CD4-positive, CD25-positive, alpha-beta regulatory T cell (primary cell): ENCODE measurements at regions not wholly inside any gene's neighbourhood (a gene's known extent, or its start where the extent isn't known, plus 50 kb on each side); places are given as distances from the start of the nearest gene placed in this dataset.

Experiments used
- ATAC-seq, 2 donors: fragments of 150-1000 bp; cut with Tn5 transposase; one replicate each; pipeline ENCODE4 v1.10.0; 2021; ENCODE audit warnings: low read depth in 2 of 2, moderate number of reproducible peaks in 2 of 2, moderate library complexity in 1 of 2
- DNase-seq, 3 donors: peaks; one replicate each; pipeline versions ENCODE4 v3.0.0 to v3.0.0-alpha.2; 2012 to 2022; ENCODE audit warnings: mixed read lengths in 1 of 3
- H3K27ac ChIP-seq: one replicate; pipeline ENCODE4 v1.7.0; 2013; ENCODE audit warnings: mild to moderate bottlenecking, low read length; ENCODE audit not compliant: insufficient read depth, poor library complexity, severe bottlenecking
- H3K27me3 ChIP-seq: one replicate; pipeline ENCODE4 v1.7.0; 2013; ENCODE audit warnings: low read length; ENCODE audit not compliant: control insufficient read depth, insufficient read depth
- H3K36me3 ChIP-seq: one replicate; pipeline ENCODE4 v1.7.0; 2013; ENCODE audit warnings: mild to moderate bottlenecking, low read length, moderate library complexity; ENCODE audit not compliant: control insufficient read depth, insufficient read depth
- H3K4me1 ChIP-seq: 2 replicates; pipeline ENCODE4 v1.7.0; 2013; ENCODE audit warnings: mild to moderate bottlenecking, low read length; ENCODE audit not compliant: insufficient read depth, control insufficient read depth, poor library complexity, severe bottlenecking
- H3K4me3 ChIP-seq: one replicate; pipeline ENCODE4 v1.7.0; 2013; ENCODE audit warnings: low read depth, mild to moderate bottlenecking, low read length, moderate library complexity
- H3K9me3 ChIP-seq, 2 experiments: 1 replicate in 1 of 2; 2 replicates in 1 of 2; pipeline ENCODE4 v1.7.0; 2013; ENCODE audit warnings: low read length in 2 of 2, mild to moderate bottlenecking in 1 of 2, moderate library complexity in 1 of 2; ENCODE audit not compliant: control insufficient read depth in 2 of 2
- H3K27ac Mint-ChIP-seq, 3 donors: one replicate each; pipeline ENCODE4 v1.8.0; 2020 to 2022; ENCODE audit warnings: mild to moderate bottlenecking in 3 of 3, mixed read lengths in 3 of 3, moderate library complexity in 2 of 3
- H3K27me3 Mint-ChIP-seq: one replicate; pipeline ENCODE4 v1.8.0; 2022; ENCODE audit warnings: mild to moderate bottlenecking, mixed read lengths
- H3K36me3 Mint-ChIP-seq: one replicate; pipeline ENCODE4 v1.8.0; 2020; ENCODE audit warnings: mixed read lengths
- H3K4me1 Mint-ChIP-seq, 4 donors: one replicate each; pipeline ENCODE4 v1.8.0; 2020 to 2022; ENCODE audit warnings: mixed read lengths in 4 of 4, mild to moderate bottlenecking in 1 of 4
- H3K4me3 Mint-ChIP-seq, 4 donors: one replicate each; pipeline ENCODE4 v1.8.0; 2020 to 2022; ENCODE audit warnings: mild to moderate bottlenecking in 4 of 4, mixed read lengths in 4 of 4, moderate library complexity in 3 of 4
- H3K9me3 Mint-ChIP-seq, 7 donors: one replicate each; pipeline ENCODE4 v1.8.0; 2020 to 2022; ENCODE audit warnings: mixed read lengths in 7 of 7, mild to moderate bottlenecking in 3 of 7, moderate library complexity in 2 of 7

- H3K36me3 Mint-ChIP-seq: no peaks in the 10 kb centered on the region
- H3K27ac Mint-ChIP-seq: no peak overlapping the region
- H3K4me1 Mint-ChIP-seq: no peaks in the 10 kb centered on the region
- Histone ChIP-seq H3K4me3 (no peak overlapping the region), H3K4me1 (no peaks in the 10 kb centered on the region), H3K27ac (no peak overlapping the region), H3K36me3 (no peaks in the 10 kb centered on the region), H3K9me3 (no peaks in the 10 kb centered on the region), H3K27me3 (no peaks in the 10 kb centered on the region)
- no peaks in the 10 kb centered on the region for H3K27me3 Mint-ChIP-seq
- DNase-seq (no peak), ATAC-seq (no peak)
- H3K9me3 Mint-ChIP-seq: peaks cover 0 to 2% (median 0%) of the 10 kb centered on the region in 7 donors
- no peak overlapping the region for H3K4me3 Mint-ChIP-seq
Observed at GRCh38 chr3:193978486-193978885, 157.5 kb upstream of the HES1 start.

GRCh38 chr3:193980326-193980725, 155.6 kb upstream of the HES1 start:
- no peaks in the 10 kb centered on the region for H3K36me3 Mint-ChIP-seq
- H3K4me1 ChIP-seq: no peaks in the 10 kb centered on the region
- peaks cover 0 to 2% (median 0%) of the 10 kb centered on the region in 7 donors for H3K9me3 Mint-ChIP-seq
- H3K27ac ChIP-seq: no peak overlapping the region
- no peak overlapping the region for H3K27ac Mint-ChIP-seq
- no peak overlapping the region for H3K4me3 Mint-ChIP-seq
- no peak for ATAC-seq
- peaks cover 9% of the 10 kb centered on the region for H3K27me3 Mint-ChIP-seq
- DNase-seq: no peak
- H3K27me3 ChIP-seq: peaks cover 3% of the 10 kb centered on the region
- no peak overlapping the region for H3K4me3 ChIP-seq
- H3K9me3 ChIP-seq: no peaks in the 10 kb centered on the region
- H3K36me3 ChIP-seq: no peaks in the 10 kb centered on the region
- H3K4me1 Mint-ChIP-seq: no peaks in the 10 kb centered on the region

- Mint-ChIP-seq H3K27ac (no peak overlapping the region), H3K27me3 (peaks cover 12% of the 10 kb centered on the region), H3K9me3 (peaks cover 0 to 2% (median 0%) of the 10 kb centered on the region in 7 donors), H3K4me1 (no peaks in the 10 kb centered on the region), H3K4me3 (no peak overlapping the region), H3K36me3 (peaks cover 1% of the 10 kb centered on the region)
- Histone ChIP-seq H3K27ac (no peak overlapping the region), H3K9me3 (no peaks in the 10 kb centered on the region), H3K4me1 (no peaks in the 10 kb centered on the region), H3K27me3 (peaks cover 3% of the 10 kb centered on the region), H3K4me3 (no peak overlapping the region), H3K36me3 (no peaks in the 10 kb centered on the region)
- ATAC-seq (no peak), DNase-seq (no peak)
Observed at GRCh38 chr3:193980905-193981304, 155.0 kb upstream of the HES1 start.

GRCh38 chr3:193981504-193981903, 154.4 kb upstream of the HES1 start:
- Histone ChIP-seq H3K4me1 (no peaks in the 10 kb centered on the region), H3K9me3 (no peaks in the 10 kb centered on the region), H3K4me3 (no peak overlapping the region), H3K36me3 (no peaks in the 10 kb centered on the region), H3K27ac (no peak overlapping the region), H3K27me3 (peaks cover 3% of the 10 kb centered on the region)
- Mint-ChIP-seq H3K4me1 (no peaks in the 10 kb centered on the region), H3K27me3 (peaks cover 18% of the 10 kb centered on the region), H3K9me3 (peaks cover 0 to 2% (median 0%) of the 10 kb centered on the region in 7 donors), H3K27ac (no peak overlapping the region), H3K36me3 (peaks cover 3% of the 10 kb centered on the region), H3K4me3 (no peak overlapping the region)
- DNase-seq (no peak), ATAC-seq (no peak)

- H3K9me3 Mint-ChIP-seq: peaks cover 0 to 3% (median 0%) of the 10 kb centered on the region in 7 donors
- Histone ChIP-seq H3K9me3 (no peaks in the 10 kb centered on the region), H3K27ac (no peak overlapping the region), H3K27me3 (peaks cover 3% of the 10 kb centered on the region), H3K4me3 (no peak overlapping the region), H3K4me1 (no peaks in the 10 kb centered on the region), H3K36me3 (no peaks in the 10 kb centered on the region)
- H3K27ac Mint-ChIP-seq: no peak overlapping the region
- H3K27me3 Mint-ChIP-seq: peaks cover 22% of the 10 kb centered on the region
- DNase-seq (no peak), ATAC-seq (no peak)
- H3K4me3 Mint-ChIP-seq: no peak overlapping the region
- no peaks in the 10 kb centered on the region for H3K4me1 Mint-ChIP-seq
- peaks cover 3% of the 10 kb centered on the region for H3K36me3 Mint-ChIP-seq
Observed at GRCh38 chr3:193982258-193982659, 153.7 kb upstream of the HES1 start.

GRCh38 chr3:193983846-193984818, 151.8 kb upstream of the HES1 start:
- H3K4me1 Mint-ChIP-seq: no peaks in the 10 kb centered on the region
- no peak overlapping the region for H3K27ac ChIP-seq

GRCh38 chr3:193984876-193985275, 151.1 kb upstream of the HES1 start:
- no peaks in the 10 kb centered on the region for H3K4me1 Mint-ChIP-seq
- peaks cover 28% of the 10 kb centered on the region for H3K27me3 Mint-ChIP-seq
- no peak overlapping the region for H3K27ac Mint-ChIP-seq
- Histone ChIP-seq H3K9me3 (no peaks in the 10 kb centered on the region), H3K27ac (no peak overlapping the region), H3K27me3 (peaks cover 7% of the 10 kb centered on the region), H3K4me1 (no peaks in the 10 kb centered on the region), H3K36me3 (no peaks in the 10 kb centered on the region), H3K4me3 (no peak overlapping the region)
- ATAC-seq (no peak), DNase-seq (no peak)
- no peak overlapping the region for H3K4me3 Mint-ChIP-seq
- peaks cover 0 to 3% (median 0%) of the 10 kb centered on the region in 7 donors for H3K9me3 Mint-ChIP-seq
- peaks cover 3% of the 10 kb centered on the region for H3K36me3 Mint-ChIP-seq

More at GRCh38 chr3:193983846-193984818, 151.8 kb upstream of the HES1 start:
- Histone ChIP-seq H3K36me3 (no peaks in the 10 kb centered on the region), H3K4me1 (no peaks in the 10 kb centered on the region), H3K27me3 (peaks cover 7% of the 10 kb centered on the region), H3K4me3 (no peak overlapping the region), H3K9me3 (no peaks in the 10 kb centered on the region)
- H3K27me3 Mint-ChIP-seq: peaks cover 22% of the 10 kb centered on the region
- no peak for DNase-seq
- no peak overlapping the region for H3K27ac Mint-ChIP-seq
- H3K9me3 Mint-ChIP-seq: peaks cover 0 to 3% (median 0%) of the 10 kb centered on the region in 7 donors
- ATAC-seq: no peak
- peaks cover 3% of the 10 kb centered on the region for H3K36me3 Mint-ChIP-seq
- H3K4me3 Mint-ChIP-seq: no peak overlapping the region

GRCh38 chr3:193987186-193987585, 148.8 kb upstream of the HES1 start:
- H3K27me3 Mint-ChIP-seq: peaks cover 30% of the 10 kb centered on the region

More at GRCh38 chr3:193987186-193987585, 148.8 kb upstream of the HES1 start:
- H3K4me3 Mint-ChIP-seq: no peak overlapping the region
- ATAC-seq (no peak), DNase-seq (no peak)
- Histone ChIP-seq H3K4me1 (no peaks in the 10 kb centered on the region), H3K36me3 (no peaks in the 10 kb centered on the region), H3K4me3 (no peak overlapping the region), H3K9me3 (no peaks in the 10 kb centered on the region), H3K27me3 (peaks cover 7% of the 10 kb centered on the region), H3K27ac (no peak overlapping the region)
- peaks cover 3% of the 10 kb centered on the region for H3K36me3 Mint-ChIP-seq
- no peak overlapping the region for H3K27ac Mint-ChIP-seq
- H3K9me3 Mint-ChIP-seq: peaks cover 0 to 7% (median 0%) of the 10 kb centered on the region in 7 donors
- H3K4me1 Mint-ChIP-seq: no peaks in the 10 kb centered on the region
